ENCODE measurements at regions not wholly inside any gene's neighbourhood (a gene's known extent, or its start where the extent isn't known, plus 50 kb on each side); places are given as distances from the start of the nearest gene placed in this dataset.

GRCh38 chr18:26783170-26783569 lies 82.3 kb downstream of the AQP4 start:
- no peaks in the 10 kb centered on the region for H3K27me3 ChIP-seq (ENCODE audit: insufficient read depth, low read depth, low read length)
- H3K36me3 ChIP-seq (ENCODE audit: insufficient read depth, low read length): no peaks in the 10 kb centered on the region
- no peaks in the 10 kb centered on the region for H3K9me3 ChIP-seq (ENCODE audit: low read length)
- no peak overlapping the region for H2AFZ ChIP-seq (ENCODE audit: low read depth, low read length)
- no peak overlapping the region for H3K4me2 ChIP-seq (ENCODE audit: low read length)
- peak overlapping the region; percentile 37 for H3K27ac ChIP-seq (ENCODE audit: low read length)
- H3K79me2 ChIP-seq (replicated peaks; ENCODE audit: insufficient read depth, low read length): no peaks in the 10 kb centered on the region
- TF ChIP-seq SMC3 (conservative IDR thresholded peaks at IDR 0.05; ENCODE audit: poor library complexity) (no peak), REST (IDR thresholded peaks at IDR 0.05; ENCODE audit: borderline replicate concordance) (no peak), MXI1 (conservative IDR thresholded peaks at IDR 0.05; ENCODE audit: poor library complexity, severe bottlenecking) (no peak), CTCF (IDR thresholded peaks at IDR 0.05; ENCODE audit: poor library complexity, severe bottlenecking) (no peak), EP300 (conservative IDR thresholded peaks at IDR 0.05; ENCODE audit: poor library complexity, severe bottlenecking) (no peak)
- no peak overlapping the region for H3K9ac ChIP-seq (ENCODE audit: low read length)
- H3K9me2 ChIP-seq (ENCODE audit: insufficient read depth, low read length): no peaks in the 10 kb centered on the region
- H4K20me1 ChIP-seq (ENCODE audit: insufficient read depth): no peaks in the 10 kb centered on the region
- no peak overlapping the region for H3K4me3 ChIP-seq (ENCODE audit: low read length)
- no peaks in the 10 kb centered on the region for H3F3A ChIP-seq (ENCODE audit: insufficient read depth, low read length, poor library complexity, severe bottlenecking)

- H2AFZ ChIP-seq (ENCODE audit: low read depth, low read length): no peak overlapping the region
- H4K20me1 ChIP-seq (ENCODE audit: insufficient read depth): no peaks in the 10 kb centered on the region
- H3K36me3 ChIP-seq (ENCODE audit: insufficient read depth, low read length): no peaks in the 10 kb centered on the region
- H3K27me3 ChIP-seq (ENCODE audit: insufficient read depth, low read depth, low read length): no peaks in the 10 kb centered on the region
- H3F3A ChIP-seq (ENCODE audit: insufficient read depth, low read length, poor library complexity, severe bottlenecking): no peaks in the 10 kb centered on the region
- peak overlapping the region; percentile 15 for H3K27ac ChIP-seq (ENCODE audit: low read length)
- no peaks in the 10 kb centered on the region for H3K79me2 ChIP-seq (replicated peaks; ENCODE audit: insufficient read depth, low read length)
- no peaks in the 10 kb centered on the region for H3K9me3 ChIP-seq (ENCODE audit: low read length)
- no peak overlapping the region for H3K4me3 ChIP-seq (ENCODE audit: low read length)
- no peak overlapping the region for H3K9ac ChIP-seq (ENCODE audit: low read length)
- no peak overlapping the region for H3K4me2 ChIP-seq (ENCODE audit: low read length)
- H3K9me2 ChIP-seq (ENCODE audit: insufficient read depth, low read length): no peaks in the 10 kb centered on the region
- TF ChIP-seq REST (IDR thresholded peaks at IDR 0.05; ENCODE audit: borderline replicate concordance) (peak; percentile 12), EZH2 (IDR thresholded peaks at IDR 0.05; ENCODE audit: borderline replicate concordance, insufficient read depth, low read length, poor library complexity, severe bottlenecking) (no peak)
Observed at GRCh38 chr18:26780520-26781325, 84.8 kb downstream of the AQP4 start.

All from neural cell (in vitro differentiated cells).